Fibroblast of the aortic adventitia (primary cell): ENCODE measurements at regions not wholly inside any gene's neighbourhood (a gene's known extent, or its start where the extent isn't known, plus 50 kb on each side); places are given as distances from the start of the nearest gene placed in this dataset. TPM values are rescaled to one million over a fixed set of nuclear protein-coding genes. Genes with fewer than 3 reads are reported as not detected.

Experiments
- DNase-seq: peaks from one replicate; pipeline ENCODE4 v3.0.0-alpha.2; 2010; ENCODE audit warnings: low read depth
- H3K4me3 ChIP-seq: 2 replicates; pipeline ENCODE4 v1.5.1; 2011; ENCODE audit warnings: low read depth, mild to moderate bottlenecking, control low read depth, low read length, moderate library complexity
- CTCF ChIP-seq: IDR thresholded peaks from 2 replicates; pipeline ENCODE4 v1.5.1; 2011; ENCODE audit warnings: mild to moderate bottlenecking, low read length, control low read depth, inconsistent platforms; ENCODE audit not compliant: insufficient read depth
- small RNA-seq: library from RNA; depleted of rRNA; stranded (forward); fragments of <200 nt; gene quantifications from one replicate; pipeline ENCODE3, GENCODE V24; 2012

DNA sequence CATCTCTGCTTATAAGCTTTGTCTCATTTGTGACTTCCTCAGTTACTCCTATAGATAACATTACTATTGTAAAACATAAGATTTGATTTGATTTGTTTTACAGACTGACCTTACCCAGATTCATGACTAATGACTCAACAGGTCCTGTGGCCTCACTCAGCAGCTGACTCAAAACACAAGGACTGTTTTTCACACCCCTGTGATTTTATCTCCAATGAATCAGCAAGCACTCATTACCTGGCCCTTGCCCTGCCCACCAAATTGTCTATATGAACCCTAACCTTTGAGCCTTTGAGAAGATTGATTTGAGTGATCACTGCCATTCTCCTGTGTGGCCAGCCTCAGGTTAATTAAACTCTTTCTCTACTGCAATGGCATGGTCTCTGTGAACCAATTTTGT lies 1064.6 kb upstream of the LRRTM3 start:
- TF ChIP-seq CTCF = no peak
- H3K4me3 ChIP-seq = no peak overlapping the region
- no peak for DNase-seq

Small RNA genes in the stretch of these regions (small RNA-seq; reads per million reads assigned to genes)
- gene CYP2C61P = not detected
